Tibial artery (tissue), 4 donors: ENCODE measurements at regions not wholly inside any gene's neighbourhood (a gene's known extent, or its start where the extent isn't known, plus 50 kb on each side); places are given as distances from the start of the nearest gene placed in this dataset.

Source experiments
- DNase-seq, 2 donors: peaks; one replicate each; pipeline ENCODE4 v3.0.0-alpha.2; 2019
- H3K27ac ChIP-seq, 2 donors: fragments of 200-600 bp; sonication (generic) in 1 of 2; 1 replicate in 1 of 2; 2 replicates in 1 of 2; pipeline ENCODE4 v1.5.1; 2018 to 2019; ENCODE audit warnings: mild to moderate bottlenecking in 1 of 2
- H3K27me3 ChIP-seq, 2 donors: fragments of 200-600 bp; sonication (generic) in 1 of 2; one replicate each; pipeline versions ENCODE4 v1.5.1 to v1.6.0; 2016 to 2019
- H3K36me3 ChIP-seq, 3 donors: fragments of 200-600 bp; sonication (generic) in 2 of 3; one replicate each; pipeline ENCODE4 v1.5.1; 2016 to 2019; ENCODE audit warnings: mild to moderate bottlenecking in 2 of 3
- H3K4me1 ChIP-seq, 4 donors: fragments of 200-600 bp; sonication (generic) in 2 of 4; 1 replicate in 3 of 4; 2 replicates in 1 of 4; pipeline ENCODE4 v1.5.1; 2016 to 2019
- H3K4me3 ChIP-seq, 2 donors: fragments of 200-600 bp; sonication (generic) in 1 of 2; 1 replicate in 1 of 2; 2 replicates in 1 of 2; pipeline ENCODE4 v1.5.1; 2018 to 2019; ENCODE audit warnings: mild to moderate bottlenecking in 2 of 2
- H3K9me3 ChIP-seq, 3 donors: fragments of 200-600 bp; sonication (generic) in 1 of 3; one replicate each; pipeline ENCODE4 v1.5.1; 2016 to 2019
- CTCF ChIP-seq, 2 experiments: fragments of 200-600 bp in 1 of 2; fragments of 450-650 bp in 1 of 2; IDR thresholded peaks; one replicate each; pipeline ENCODE4 v1.5.1; 2017 to 2019; ENCODE audit warnings: antibody characterized with exemption in 2 of 2, mild to moderate bottlenecking in 1 of 2, moderate library complexity in 1 of 2
- intact Hi-C: fragments of 100-400 bp; cut with DNase I; formaldehyde crosslinking; loops from one replicate; pipeline ENCODE4 v1.15.0; 2023; ENCODE audit warnings: low total_unique reads

GRCh38 chr13:34772206-34772605 is 169.9 kb upstream of the NBEA start:
- Histone ChIP-seq H3K27ac (no peak overlapping the region), H3K4me1 (no peaks in the 10 kb centered on the region), H3K36me3 (no peaks in the 10 kb centered on the region), H3K27me3 (no peaks in the 10 kb centered on the region), H3K9me3 (no peaks in the 10 kb centered on the region), H3K4me3 (no peak overlapping the region)
- intact Hi-C loops: no loop called here
- TF ChIP-seq CTCF (IDR thresholded peaks at IDR 0.05): no peak
- no peak for DNase-seq

GRCh38 chr13:34772881-34773280 is 169.2 kb upstream of the NBEA start:
- DNase-seq: no peak
- H3K27me3 ChIP-seq: no peaks in the 10 kb centered on the region
- H3K27ac ChIP-seq: no peak overlapping the region
- no peak for TF ChIP-seq CTCF (IDR thresholded peaks at IDR 0.05)
- no peaks in the 10 kb centered on the region for H3K4me1 ChIP-seq
- no peaks in the 10 kb centered on the region for H3K9me3 ChIP-seq
- no peaks in the 10 kb centered on the region for H3K36me3 ChIP-seq
- intact Hi-C loops: no loop called here
- no peak overlapping the region for H3K4me3 ChIP-seq

- H3K9me3 ChIP-seq: no peaks in the 10 kb centered on the region
- no peak for DNase-seq
These were observed 165.6 kb upstream of the NBEA start for GRCh38 chr13:34776390-34776981.

GRCh38 chr13:34777089-34777913 is 164.8 kb upstream of the NBEA start:
- Histone ChIP-seq H3K4me1 (no peaks in the 10 kb centered on the region), H3K27me3 (no peaks in the 10 kb centered on the region), H3K4me3 (no peak overlapping the region), H3K36me3 (no peaks in the 10 kb centered on the region), H3K27ac (no peak overlapping the region), H3K9me3 (no peaks in the 10 kb centered on the region)
- intact Hi-C loops: no loop called here
- no peak for DNase-seq
- no peak for TF ChIP-seq CTCF (IDR thresholded peaks at IDR 0.05)

More at GRCh38 chr13:34776390-34776981, 165.6 kb upstream of the NBEA start:
- H3K36me3 ChIP-seq: no peaks in the 10 kb centered on the region
- intact Hi-C loops: no loop called here
- no peak for TF ChIP-seq CTCF (IDR thresholded peaks at IDR 0.05)
- H3K4me1 ChIP-seq: no peaks in the 10 kb centered on the region
- no peak overlapping the region for H3K27ac ChIP-seq
- H3K4me3 ChIP-seq: no peak overlapping the region
- H3K27me3 ChIP-seq: no peaks in the 10 kb centered on the region

GRCh38 chr13:34777914-34778303 is 164.2 kb upstream of the NBEA start:
- no peaks in the 10 kb centered on the region for H3K27me3 ChIP-seq
- no peak overlapping the region for H3K4me3 ChIP-seq
- TF ChIP-seq CTCF (IDR thresholded peaks at IDR 0.05): no peak
- no peaks in the 10 kb centered on the region for H3K4me1 ChIP-seq
- no peak overlapping the region for H3K27ac ChIP-seq
- peaks cover 0 to 4% (median 0%) of the 10 kb centered on the region in 3 donors for H3K9me3 ChIP-seq
- intact Hi-C loops: no loop called here
- DNase-seq: no peak
- H3K36me3 ChIP-seq: no peaks in the 10 kb centered on the region
